ENCODE measurements at regions not wholly inside any gene's neighbourhood (a gene's known extent, or its start where the extent isn't known, plus 50 kb on each side); places are given as distances from the start of the nearest gene placed in this dataset.

GRCh38 chr6:154891901-154892300 is 103.2 kb upstream of the TIAM2 start:
- Histone ChIP-seq H3K4me3 (replicated peaks in 1 of 3; ENCODE audit: insufficient read depth in 1 of 3, low read depth in 1 of 3, low read length in 3 of 3) (no peak overlapping the region), H3K79me2 (ENCODE audit: control insufficient read depth, insufficient read depth, low read length) (no peaks in the 10 kb centered on the region), H3K9ac (replicated peaks; ENCODE audit: extremely low read depth, insufficient read depth, low read length) (no peak overlapping the region), H3K4me1 (ENCODE audit: control insufficient read depth, extremely low read depth, insufficient read depth, low read length) (no peaks in the 10 kb centered on the region), H3K9me3 (replicated peaks; ENCODE audit: control insufficient read depth, insufficient read depth, low read length) (no peaks in the 10 kb centered on the region), H3K4me2 (ENCODE audit: insufficient read depth, low read length) (no peak overlapping the region), H3K27me3 (ENCODE audit: control insufficient read depth in 2 of 2, insufficient read depth in 2 of 2, low read length in 2 of 2) (no peaks in the 10 kb centered on the region), H4K20me1 (replicated peaks; ENCODE audit: control insufficient read depth, extremely low read depth, insufficient read depth, low read length) (no peaks in the 10 kb centered on the region), H2AFZ (ENCODE audit: low read depth, low read length) (no peak overlapping the region), H3K9me1 (replicated peaks; ENCODE audit: control insufficient read depth, extremely low read depth, insufficient read depth, low read length) (no peaks in the 10 kb centered on the region), H3K27ac (ENCODE audit: insufficient read depth, low read depth, low read length) (no peak overlapping the region), H3K36me3 (ENCODE audit: control insufficient read depth in 2 of 2, extremely low read depth in 1 of 2, insufficient read depth in 2 of 2, low read length in 2 of 2) (peaks cover 0 to 3% of the 10 kb centered on the region in 2 experiments)
- TF ChIP-seq MYC (IDR thresholded peaks at IDR 0.05; ENCODE audit: low read depth, low read length) (no peak), POLR2A (IDR thresholded peaks at IDR 0.05; ENCODE audit: low read depth, low read length) (no peak), FOS (IDR thresholded peaks at IDR 0.05; ENCODE audit: borderline replicate concordance, insufficient read depth, low read length) (no peak), EZH2 (IDR thresholded peaks at IDR 0.05; ENCODE audit: borderline replicate concordance, low read depth, low read length, severe bottlenecking) (no peak), GATA2 (IDR thresholded peaks at IDR 0.05; ENCODE audit: insufficient read depth, insufficient read length, low read depth, low read length) (no peak), POLR2AphosphoS5 (IDR thresholded peaks at IDR 0.05; ENCODE audit: insufficient read depth, low read depth, low read length) (no peak), JUN (IDR thresholded peaks at IDR 0.05; ENCODE audit: borderline replicate concordance, insufficient read depth, insufficient read length, low read depth) (no peak), MAX (IDR thresholded peaks at IDR 0.05; ENCODE audit: insufficient read depth, insufficient read length) (no peak)
- TF ChIP-seq, protein P1, sequence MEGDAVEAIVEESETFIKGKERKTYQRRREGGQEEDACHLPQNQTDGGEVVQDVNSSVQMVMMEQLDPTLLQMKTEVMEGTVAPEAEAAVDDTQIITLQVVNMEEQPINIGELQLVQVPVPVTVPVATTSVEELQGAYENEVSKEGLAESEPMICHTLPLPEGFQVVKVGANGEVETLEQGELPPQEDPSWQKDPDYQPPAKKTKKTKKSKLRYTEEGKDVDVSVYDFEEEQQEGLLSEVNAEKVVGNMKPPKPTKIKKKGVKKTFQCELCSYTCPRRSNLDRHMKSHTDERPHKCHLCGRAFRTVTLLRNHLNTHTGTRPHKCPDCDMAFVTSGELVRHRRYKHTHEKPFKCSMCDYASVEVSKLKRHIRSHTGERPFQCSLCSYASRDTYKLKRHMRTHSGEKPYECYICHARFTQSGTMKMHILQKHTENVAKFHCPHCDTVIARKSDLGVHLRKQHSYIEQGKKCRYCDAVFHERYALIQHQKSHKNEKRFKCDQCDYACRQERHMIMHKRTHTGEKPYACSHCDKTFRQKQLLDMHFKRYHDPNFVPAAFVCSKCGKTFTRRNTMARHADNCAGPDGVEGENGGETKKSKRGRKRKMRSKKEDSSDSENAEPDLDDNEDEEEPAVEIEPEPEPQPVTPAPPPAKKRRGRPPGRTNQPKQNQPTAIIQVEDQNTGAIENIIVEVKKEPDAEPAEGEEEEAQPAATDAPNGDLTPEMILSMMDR (IDR thresholded peaks at IDR 0.05; ENCODE audit: extremely low read depth in 1 of 2, insufficient read depth in 1 of 2, low read depth in 1 of 2, low read length in 2 of 2), result no peak
- intact Hi-C loops (cut with micrococcal nuclease) (no loop called here), dilution Hi-C loops (cut with MboI; ENCODE audit: extremely low pct_ligation_motif_present, low sequenced_read_pairs) (no loop called here)
- ChIA-PET POLR2A (no interaction called here), CTCF (interaction anchor here (1.4 kb wide), 1 partner anchor 23 kb away, joined by 7 read pairs; no protein-coding TSS in a partner anchor)
- FAIRE-seq (no peak), DNase-seq (ENCODE audit: low read depth, low spot score) (no peak)
- BruUV-seq (replicated peaks), result no TSS peak
